Fibroblast of pulmonary artery (primary cell): ENCODE measurements at regions not wholly inside any gene's neighbourhood (a gene's known extent, or its start where the extent isn't known, plus 50 kb on each side); places are given as distances from the start of the nearest gene placed in this dataset.

Experiments used
- DNase-seq: peaks from one replicate; pipeline ENCODE4 v3.0.0-alpha.2; 2010; ENCODE audit warnings: low read depth
- H3K4me3 ChIP-seq: replicated peaks from 2 replicates; pipeline ENCODE4 v1.5.1; 2011; ENCODE audit warnings: low read depth, mild to moderate bottlenecking, control low read depth, low read length, moderate library complexity
- TF ChIP-seq, protein P1 (sequence below): IDR thresholded peaks from 2 replicates; pipeline ENCODE4 v1.5.1; 2011; ENCODE audit warnings: mild to moderate bottlenecking, control low read depth, low read length, inconsistent platforms; ENCODE audit errors: missing control alignments

- TF ChIP-seq, protein P1, sequence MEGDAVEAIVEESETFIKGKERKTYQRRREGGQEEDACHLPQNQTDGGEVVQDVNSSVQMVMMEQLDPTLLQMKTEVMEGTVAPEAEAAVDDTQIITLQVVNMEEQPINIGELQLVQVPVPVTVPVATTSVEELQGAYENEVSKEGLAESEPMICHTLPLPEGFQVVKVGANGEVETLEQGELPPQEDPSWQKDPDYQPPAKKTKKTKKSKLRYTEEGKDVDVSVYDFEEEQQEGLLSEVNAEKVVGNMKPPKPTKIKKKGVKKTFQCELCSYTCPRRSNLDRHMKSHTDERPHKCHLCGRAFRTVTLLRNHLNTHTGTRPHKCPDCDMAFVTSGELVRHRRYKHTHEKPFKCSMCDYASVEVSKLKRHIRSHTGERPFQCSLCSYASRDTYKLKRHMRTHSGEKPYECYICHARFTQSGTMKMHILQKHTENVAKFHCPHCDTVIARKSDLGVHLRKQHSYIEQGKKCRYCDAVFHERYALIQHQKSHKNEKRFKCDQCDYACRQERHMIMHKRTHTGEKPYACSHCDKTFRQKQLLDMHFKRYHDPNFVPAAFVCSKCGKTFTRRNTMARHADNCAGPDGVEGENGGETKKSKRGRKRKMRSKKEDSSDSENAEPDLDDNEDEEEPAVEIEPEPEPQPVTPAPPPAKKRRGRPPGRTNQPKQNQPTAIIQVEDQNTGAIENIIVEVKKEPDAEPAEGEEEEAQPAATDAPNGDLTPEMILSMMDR: no peak
- no peak overlapping the region for H3K4me3 ChIP-seq
- no peak for DNase-seq
Measured at GRCh38 chr6:122005661-122006060, 393.8 kb upstream of the HSF2 start.

DNA sequence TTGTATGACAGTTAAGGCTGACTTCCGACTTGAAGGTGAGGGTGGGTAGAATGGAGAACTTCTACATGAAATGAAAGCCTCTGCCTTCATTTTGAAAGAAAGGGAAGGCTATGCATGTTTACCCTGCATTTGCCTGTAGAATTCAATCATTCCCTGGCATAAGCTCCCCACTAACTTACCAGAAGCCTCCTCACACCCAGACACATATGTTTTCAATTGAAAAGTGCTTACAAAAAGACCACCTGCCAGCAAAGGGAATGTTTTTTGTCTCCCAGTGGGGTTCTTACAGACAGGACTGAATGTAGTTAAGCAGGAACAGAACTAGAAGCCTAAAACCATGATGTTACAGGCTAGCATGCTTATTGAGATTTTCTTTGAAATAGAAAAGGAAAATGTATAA, 392.1 kb upstream of the HSF2 start:
- no peak for DNase-seq
- no peak overlapping the region for H3K4me3 ChIP-seq
- TF ChIP-seq, protein P1: no peak

GRCh38 chr6:122008101-122008999, 391.1 kb upstream of the HSF2 start:
- TF ChIP-seq, protein P1: no peak
- peak; percentile 67 for DNase-seq

GRCh38 chr6:122009000-122009350, 390.5 kb upstream of the HSF2 start:
- TF ChIP-seq, protein P1: no peak
- H3K4me3 ChIP-seq: no peak overlapping the region
- DNase-seq: no peak

More at GRCh38 chr6:122008101-122008999, 391.1 kb upstream of the HSF2 start:
- H3K4me3 ChIP-seq: no peak overlapping the region

GRCh38 chr6:122012578-122012977, 386.9 kb upstream of the HSF2 start:
- TF ChIP-seq, protein P1: no peak
- no peak overlapping the region for H3K4me3 ChIP-seq
- DNase-seq: no peak

DNA sequence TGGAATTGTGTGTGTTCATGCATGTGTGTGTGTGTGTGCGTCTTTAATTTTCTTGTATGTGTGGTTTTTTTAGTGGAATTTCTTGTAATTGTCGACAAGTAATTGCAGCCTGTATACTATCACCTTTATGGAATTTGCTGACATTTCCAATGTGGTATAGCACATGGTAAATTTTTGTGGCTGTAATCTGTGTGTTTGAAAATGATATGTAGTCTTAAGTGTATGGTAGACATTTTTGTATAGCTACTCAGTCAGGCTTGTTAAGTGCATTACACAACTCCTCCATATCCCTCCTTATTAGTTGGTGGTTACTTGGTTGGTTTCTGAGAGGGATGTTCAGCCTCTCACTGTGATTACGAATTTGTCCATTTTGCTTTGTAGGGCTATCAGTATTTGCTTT, 384.5 kb upstream of the HSF2 start:
- TF ChIP-seq, protein P1: no peak
- no peak overlapping the region for H3K4me3 ChIP-seq
- DNase-seq: peak; percentile 18
